Heart left ventricle (tissue), 16 donors: ENCODE measurements at regions not wholly inside any gene's neighbourhood (a gene's known extent, or its start where the extent isn't known, plus 50 kb on each side); places are given as distances from the start of the nearest gene placed in this dataset.
A peak's percentile ranks its signal among the peaks of the same experiment; 100 is the strongest.

Source experiments
- ATAC-seq, 4 donors: fragments of 200-7000 bp; cut with Tn5 transposase; one replicate each; pipeline ENCODE4 v1.9.1; 2020 to 2022; ENCODE audit warnings: moderate library complexity in 4 of 4, mild to moderate bottlenecking in 3 of 4, moderate number of reproducible peaks in 1 of 4
- DNase-seq, 5 donors: peaks; one replicate each; pipeline ENCODE4 v3.0.0-alpha.2; 2020
- H3K27ac ChIP-seq, 12 donors: fragments of 200-600 bp; sonication (generic) in 4 of 12; one replicate each; pipeline versions ENCODE4 v1.5.0 to v1.8.0; 2016 to 2022; ENCODE audit warnings: mild to moderate bottlenecking in 2 of 12
- H3K27me3 ChIP-seq, 9 donors: fragments of 200-600 bp; sonication (generic) in 2 of 9; one replicate each; pipeline versions ENCODE4 v1.5.1 to v1.8.0; 2016 to 2022; ENCODE audit warnings: mild to moderate bottlenecking in 3 of 9
- H3K36me3 ChIP-seq, 9 donors: fragments of 200-600 bp; sonication (generic) in 2 of 9; one replicate each; pipeline versions ENCODE4 v1.5.0 to v1.8.0; 2018 to 2022; ENCODE audit warnings: mild to moderate bottlenecking in 2 of 9
- H3K4me1 ChIP-seq, 12 donors: fragments of 200-600 bp; sonication (generic) in 4 of 12; one replicate each; pipeline versions ENCODE4 v1.5.0 to v1.8.0; 2016 to 2022; ENCODE audit warnings: mild to moderate bottlenecking in 3 of 12
- H3K4me3 ChIP-seq, 12 donors: fragments of 200-600 bp; sonication (generic) in 4 of 12; one replicate each; pipeline versions ENCODE4 v1.5.0 to v1.8.0; 2017 to 2022; ENCODE audit warnings: mild to moderate bottlenecking in 9 of 12, moderate library complexity in 4 of 12
- H3K9me3 ChIP-seq, 12 donors: fragments of 200-600 bp; sonication (generic) in 4 of 12; one replicate each; pipeline versions ENCODE4 v1.5.0 to v1.8.0; 2016 to 2022; ENCODE audit warnings: mild to moderate bottlenecking in 1 of 12
- CTCF ChIP-seq, 12 donors: fragments of 200-600 bp; sonication (generic) in 4 of 12; IDR thresholded peaks; one replicate each; pipeline versions ENCODE4 v1.5.0 to v1.8.0; 2018 to 2022; ENCODE audit warnings: antibody characterized with exemption in 12 of 12, mild to moderate bottlenecking in 5 of 12
- POLR2A ChIP-seq, 2 donors: fragments of 450-650 bp; IDR thresholded peaks; one replicate each; pipeline ENCODE4 v1.6.1; 2017; ENCODE audit warnings: antibody characterized with exemption in 2 of 2, mild to moderate bottlenecking in 2 of 2, moderate library complexity in 2 of 2
- WGBS, 4 donors: extraction: QIAGEN DNeasy Blood & Tissue Kit in 2 of 4; methylation state at CpG; one replicate each; pipeline versions ENCODE4 v1.1.5 to v1.1.7; 2013 to 2018; 5-methylcytosine and 5-hydroxymethylcytosine counted together
- intact Hi-C, 10 donors: fragments of 100-400 bp; cut with DNase I; formaldehyde crosslinking; loops; one replicate each; pipeline versions ENCODE4 v1.11.1 to v1.14.2; 2022
- donor health status: ischemic (EF 13 %, LVEDD 7.1; RV severe dilation, severe dysfunction).
- donor health status: healthy with polysubstance abuse.
- donor health status: DM: no; HTN: yes; CAD: no.
- donor health status: DM: no; HTN: no; CAD: no.
- donor health status: ischemic (EF 25% LVEDD 6.9; RV normal size, moderate dysfunction).
- donor health status: ischemic (EF 25% LVEDD 5.7; RV mildly dilated, moderate dysfunction).
- donor health status: healthy.
- donor health status: DM: yes; HTN: yes; CAD: no.
- donor health status: ischemic (EF 35%, LVEDD 5.7; RV mildly dilated, moderate dysfunction).
- donor health status: nonischemic (EF 11% LVEDD 7.7; RV severe dilation, severe dysfunction).
- donor health status: DM: yes; HTN: yes; CAD: no.
- donor health status: PGD.
- donor health status: ischemic (EF 29% LVEDD 5.4; RV normal size, mild dysfunction).
- donor health status: nonischemic (EF 23%, LVEDD 6.1; RV moderate dilation, normal function).

GRCh38 chr1:38477811-38478210 is 381.8 kb downstream of the RRAGC start:
- WGBS, 4 donors = 26 to 57% (median 47%) methylated on average over 2 of the region's 2 CpGs
- Histone ChIP-seq H3K27me3 (peaks cover 0 to 77% (median 23%) of the 10 kb centered on the region in 9 donors), H3K36me3 (no peaks in the 10 kb centered on the region), H3K9me3 (peaks cover 0 to 4% (median 0%) of the 10 kb centered on the region in 12 donors), H3K27ac (no peak overlapping the region), H3K4me3 (no peak overlapping the region), H3K4me1 (peaks cover 0 to 7% (median 0%) of the 10 kb centered on the region in 12 donors)
- intact Hi-C loops = no loop called here
- ATAC-seq (no peak), DNase-seq (no peak)
- TF ChIP-seq CTCF (IDR thresholded peaks at IDR 0.05) (no peak), POLR2A (IDR thresholded peaks at IDR 0.05) (no peak)

GRCh38 chr1:38476850-38477178 is 382.8 kb downstream of the RRAGC start:
- no peak for TF ChIP-seq POLR2A (IDR thresholded peaks at IDR 0.05)
- TF ChIP-seq CTCF (IDR thresholded peaks at IDR 0.05) = no peak
- ATAC-seq (no peak), DNase-seq (no peak)
- intact Hi-C loops = no loop called here
- Histone ChIP-seq H3K4me1 (peaks cover 0 to 7% (median 0%) of the 10 kb centered on the region in 12 donors), H3K27me3 (peaks cover 0 to 82% (median 30%) of the 10 kb centered on the region in 9 donors), H3K36me3 (no peaks in the 10 kb centered on the region), H3K4me3 (peak overlapping the region in 3 of 12 donors; percentile 31 to 47 (median 45)), H3K9me3 (peaks cover 0 to 4% (median 0%) of the 10 kb centered on the region in 12 donors), H3K27ac (no peak overlapping the region)
- WGBS, 4 donors = 33 to 50% (median 39%) methylated on average over 12 of the region's 12 CpGs

GRCh38 chr1:38476111-38476849 is 383.3 kb downstream of the RRAGC start:
- TF ChIP-seq CTCF (IDR thresholded peaks at IDR 0.05) = no peak
- 3 to 8% (median 5%) methylated on average over 24 to 46 of the region's 46 CpGs for WGBS, 4 donors
- Histone ChIP-seq H3K4me1 (peaks cover 0 to 7% (median 0%) of the 10 kb centered on the region in 12 donors), H3K27ac (no peak overlapping the region), H3K27me3 (peaks cover 0 to 81% (median 33%) of the 10 kb centered on the region in 9 donors), H3K9me3 (peaks cover 0 to 4% (median 0%) of the 10 kb centered on the region in 12 donors), H3K36me3 (no peaks in the 10 kb centered on the region), H3K4me3 (peak overlapping the region in 10 of 12 donors; percentile 14 to 47 (median 36))
- intact Hi-C loops = no loop called here
- DNase-seq (no peak), ATAC-seq (no peak)

DNA sequence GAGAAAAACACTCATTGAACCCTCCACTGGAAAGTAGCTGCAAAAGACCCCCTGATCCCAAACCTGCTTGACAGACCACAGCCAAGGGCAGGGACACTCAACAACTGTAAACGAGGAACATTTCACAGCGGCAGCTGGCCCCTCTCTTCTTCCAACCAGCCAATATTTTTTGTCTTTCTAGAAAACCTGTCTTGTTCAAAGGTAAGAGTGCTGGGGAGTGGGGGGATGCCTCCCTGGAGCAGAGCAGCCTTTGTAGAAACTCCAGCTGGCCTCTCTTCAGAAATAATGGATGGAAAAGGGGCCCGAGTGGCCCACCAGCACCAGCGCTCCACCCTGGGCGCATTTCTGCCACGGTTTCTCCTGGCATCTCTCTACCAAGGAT is 384.0 kb downstream of the RRAGC start:
- intact Hi-C loops = no loop called here
- TF ChIP-seq POLR2A (IDR thresholded peaks at IDR 0.05) (no peak), CTCF (IDR thresholded peaks at IDR 0.05) (no peak)
- no peak overlapping the region for H3K4me3 ChIP-seq
- 49 to 74% (median 60%) methylated on average over 6 of the region's 6 CpGs for WGBS, 4 donors
- DNase-seq (no peak), ATAC-seq (no peak)
- peaks cover 0 to 4% (median 0%) of the 10 kb centered on the region in 12 donors for H3K9me3 ChIP-seq
- no peaks in the 10 kb centered on the region for H3K36me3 ChIP-seq
- peaks cover 0 to 7% (median 0%) of the 10 kb centered on the region in 12 donors for H3K4me1 ChIP-seq
- H3K27me3 ChIP-seq = peaks cover 0 to 80% (median 34%) of the 10 kb centered on the region in 9 donors
- H3K27ac ChIP-seq = no peak overlapping the region
